GM19239 (cell line): ENCODE measurements at regions not wholly inside any gene's neighbourhood (a gene's known extent, or its start where the extent isn't known, plus 50 kb on each side); places are given as distances from the start of the nearest gene placed in this dataset.

Experiments used
- DNase-seq: peaks from one replicate; pipeline ENCODE4 v3.0.0; 2011; ENCODE audit warnings: low spot score; ENCODE audit not compliant: insufficient read length
- FAIRE-seq: peaks from 2 replicates; lab custom pipeline; 2011; peaks lifted over from hg19 to GRCh38; lab: Jason Lieb, UNC

- DNase-seq (no peak), FAIRE-seq (no peak)
These were observed 231.4 kb downstream of the VEGFC start for GRCh38 chr4:176561368-176561767.

GRCh38 chr4:176563591-176563990 lies 229.1 kb downstream of the VEGFC start:
- DNase-seq, result no peak
- no peak for FAIRE-seq

GRCh38 chr4:176565049-176565448 lies 227.7 kb downstream of the VEGFC start:
- no peak for FAIRE-seq
- DNase-seq, result no peak

- FAIRE-seq (no peak), DNase-seq (no peak)
These were observed 226.0 kb downstream of the VEGFC start for GRCh38 chr4:176566769-176567168.

- DNase-seq (no peak), FAIRE-seq (no peak)
These were observed 224.5 kb downstream of the VEGFC start for GRCh38 chr4:176568238-176568637.

- DNase-seq, result no peak
- no peak for FAIRE-seq
These were observed 223.4 kb downstream of the VEGFC start for GRCh38 chr4:176569301-176569700.

- no peak for DNase-seq
- FAIRE-seq, result no peak
These were observed 221.5 kb downstream of the VEGFC start for GRCh38 chr4:176571206-176571605.

- no peak for FAIRE-seq
- DNase-seq, result no peak
These were observed 217.5 kb downstream of the VEGFC start for GRCh38 chr4:176575141-176575730.

GRCh38 chr4:176579226-176579625 lies 213.5 kb downstream of the VEGFC start:
- DNase-seq, result no peak
- no peak for FAIRE-seq

- FAIRE-seq (no peak), DNase-seq (no peak)
These were observed 209.4 kb downstream of the VEGFC start for GRCh38 chr4:176583278-176583677.

GRCh38 chr4:176584031-176584606 lies 208.6 kb downstream of the VEGFC start:
- FAIRE-seq (no peak), DNase-seq (no peak)

GRCh38 chr4:176587920-176588319 lies 204.8 kb downstream of the VEGFC start:
- FAIRE-seq (no peak), DNase-seq (no peak)

- DNase-seq (no peak), FAIRE-seq (no peak)
These were observed 204.3 kb downstream of the VEGFC start for GRCh38 chr4:176588436-176588835.

- DNase-seq, result no peak
These were observed 199.6 kb downstream of the VEGFC start for GRCh38 chr4:176592976-176593670.

GRCh38 chr4:176593943-176594342 lies 198.8 kb downstream of the VEGFC start:
- FAIRE-seq, result no peak
- no peak for DNase-seq

More at GRCh38 chr4:176592976-176593670, 199.6 kb downstream of the VEGFC start:
- no peak for FAIRE-seq

GRCh38 chr4:176595257-176595656 lies 197.5 kb downstream of the VEGFC start:
- DNase-seq (no peak), FAIRE-seq (no peak)

- FAIRE-seq (no peak), DNase-seq (no peak)
These were observed 191.6 kb downstream of the VEGFC start for GRCh38 chr4:176601124-176601523.

GRCh38 chr4:176607807-176608206 lies 184.9 kb downstream of the VEGFC start:
- FAIRE-seq (no peak), DNase-seq (no peak)

GRCh38 chr4:176608346-176608745 lies 184.4 kb downstream of the VEGFC start:
- FAIRE-seq (no peak), DNase-seq (no peak)

- FAIRE-seq (no peak), DNase-seq (no peak)
These were observed 182.1 kb downstream of the VEGFC start for GRCh38 chr4:176610594-176610993.

GRCh38 chr4:176611381-176611780 lies 181.3 kb downstream of the VEGFC start:
- FAIRE-seq, result no peak
- no peak for DNase-seq

GRCh38 chr4:176611951-176612350 lies 180.8 kb downstream of the VEGFC start:
- no peak for DNase-seq
- FAIRE-seq, result no peak
